ENCODE measurements at regions not wholly inside any gene's neighbourhood (a gene's known extent, or its start where the extent isn't known, plus 50 kb on each side); places are given as distances from the start of the nearest gene placed in this dataset.

DNA sequence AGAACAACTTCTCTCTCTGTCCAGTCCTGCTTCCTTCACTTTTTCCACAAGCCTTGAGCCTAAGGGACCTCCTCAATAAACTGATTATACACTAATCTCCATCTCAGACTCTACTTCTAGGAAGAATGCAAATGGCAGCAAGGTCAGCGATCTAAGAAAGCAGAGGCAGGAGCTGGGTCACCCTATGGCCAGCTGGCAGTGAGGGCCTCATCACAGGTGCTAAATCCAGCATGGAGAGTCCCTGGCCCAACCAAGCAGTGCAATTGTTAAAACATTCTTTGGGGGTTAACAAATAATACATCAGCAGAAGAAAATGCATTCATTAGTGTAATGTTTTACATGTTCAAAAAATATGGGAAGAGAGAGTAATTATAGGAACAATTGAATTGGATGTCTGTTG is 416.0 kb downstream of the SIPA1L2 start:
- 83% methylated on average over 1 of the region's 1 CpG; no CpG with 5 or more reads in 1 of the 2 donors for WGBS, 2 donors
- TF ChIP-seq POLR2A (IDR thresholded peaks at IDR 0.05) (no peak), CTCF (IDR thresholded peaks at IDR 0.05) (no peak)
- no peaks in the 10 kb centered on the region for H3K9me3 ChIP-seq
- no peak overlapping the region for H3K4me3 ChIP-seq
- H3K27ac ChIP-seq = no peak overlapping the region
- no peaks in the 10 kb centered on the region for H3K36me3 ChIP-seq
- no peak for DNase-seq
- intact Hi-C loops (cut with DNase I) = no loop called here
- peaks cover 0 to 3% (median under 1%) of the 10 kb centered on the region in 3 donors for H3K4me1 ChIP-seq
- no peaks in the 10 kb centered on the region for H3K27me3 ChIP-seq

GRCh38 chr1:232212253-232212652 is 417.7 kb downstream of the SIPA1L2 start:
- Histone ChIP-seq H3K27me3 (no peaks in the 10 kb centered on the region), H3K9me3 (no peaks in the 10 kb centered on the region), H3K27ac (no peak overlapping the region), H3K4me3 (no peak overlapping the region), H3K36me3 (no peaks in the 10 kb centered on the region), H3K4me1 (no peaks in the 10 kb centered on the region)
- no peak for DNase-seq
- 50 to 79% methylated on average over 1 of the region's 1 CpG for WGBS, 2 donors
- intact Hi-C loops (cut with DNase I) = no loop called here
- TF ChIP-seq POLR2A (IDR thresholded peaks at IDR 0.05) = no peak
- TF ChIP-seq CTCF (IDR thresholded peaks at IDR 0.05) = no peak

DNA sequence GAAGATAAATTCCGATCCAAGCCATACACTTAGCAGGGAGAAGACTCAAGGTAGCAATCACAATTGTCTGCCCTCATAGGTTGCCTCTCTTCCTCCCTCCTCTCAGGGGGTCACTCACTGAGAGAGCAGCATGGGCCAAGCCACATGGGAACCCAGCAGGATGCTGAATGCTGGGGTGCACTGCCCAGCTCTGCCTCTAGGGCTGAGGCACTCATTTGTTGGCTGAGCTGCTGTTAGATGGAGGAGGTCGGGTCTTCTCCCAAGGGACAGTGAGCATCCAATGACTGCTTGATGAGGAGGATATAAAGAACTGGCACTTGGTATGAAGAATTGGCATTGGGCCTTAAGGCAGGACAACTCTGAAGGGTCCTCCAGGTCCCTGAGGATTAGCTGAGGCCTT is 418.8 kb downstream of the SIPA1L2 start:
- no peak for DNase-seq

GRCh38 chr1:232209357-232209756 is 420.6 kb downstream of the SIPA1L2 start:
- no peak for TF ChIP-seq CTCF (IDR thresholded peaks at IDR 0.05)
- no peak for TF ChIP-seq POLR2A (IDR thresholded peaks at IDR 0.05)
- no peak overlapping the region for H3K4me3 ChIP-seq
- no peaks in the 10 kb centered on the region for H3K36me3 ChIP-seq
- intact Hi-C loops (cut with DNase I) = no loop called here
- no peaks in the 10 kb centered on the region for H3K27me3 ChIP-seq
- no peak for DNase-seq
- 51 to 62% methylated on average over 4 of the region's 4 CpGs for WGBS, 2 donors
- H3K9me3 ChIP-seq = no peaks in the 10 kb centered on the region
- no peak overlapping the region for H3K27ac ChIP-seq
- H3K4me1 ChIP-seq = no peaks in the 10 kb centered on the region

More for the DNA sequence above, 418.8 kb downstream of the SIPA1L2 start:
- 79 to 92% methylated on average over 1 of the region's 2 CpGs for WGBS, 2 donors
- no peak overlapping the region for H3K4me3 ChIP-seq
- H3K27ac ChIP-seq = no peak overlapping the region
- intact Hi-C loops (cut with DNase I) = no loop called here
- no peak for TF ChIP-seq POLR2A (IDR thresholded peaks at IDR 0.05)
- TF ChIP-seq CTCF (IDR thresholded peaks at IDR 0.05) = peak in 4 of 6 experiments; percentile 9 to 52 (median 20)
- no peaks in the 10 kb centered on the region for H3K9me3 ChIP-seq
- no peaks in the 10 kb centered on the region for H3K27me3 ChIP-seq
- H3K36me3 ChIP-seq = no peaks in the 10 kb centered on the region
- no peaks in the 10 kb centered on the region for H3K4me1 ChIP-seq

DNA sequence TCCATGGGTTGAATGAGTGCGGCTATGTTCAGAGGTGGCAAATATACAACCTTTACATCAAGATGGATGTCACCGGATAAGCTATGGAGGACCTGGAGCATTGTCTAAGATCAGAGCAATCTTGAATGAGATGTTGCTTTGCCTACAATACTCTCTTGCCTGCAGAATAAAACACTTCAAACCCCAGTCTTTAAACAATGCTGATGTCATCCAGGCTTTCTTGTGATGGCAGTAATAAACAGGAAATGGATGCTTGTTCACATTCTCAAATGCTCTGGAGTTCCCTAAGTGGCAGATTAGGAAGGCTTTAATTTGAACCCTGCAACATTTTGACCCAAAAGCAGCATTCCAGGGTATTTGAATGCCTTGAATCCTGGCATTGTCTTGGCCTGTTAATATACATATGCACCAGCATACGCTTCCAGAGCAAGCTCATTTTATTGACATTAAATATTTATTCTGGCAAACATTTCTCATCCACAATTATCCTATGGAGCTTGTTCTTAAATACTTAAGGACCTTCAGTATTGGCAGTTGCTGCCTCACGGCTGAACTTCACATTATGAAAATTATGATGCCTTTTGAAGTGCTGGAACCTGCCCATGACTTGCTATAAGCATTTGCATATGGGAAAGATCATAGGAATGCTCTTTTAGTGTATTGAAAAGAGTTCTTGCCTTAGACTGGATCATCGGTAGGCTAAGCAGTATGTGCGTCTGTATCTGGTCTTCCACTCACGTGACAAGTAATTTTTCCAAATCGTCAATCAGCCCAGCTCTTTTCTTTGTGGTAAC is 422.7 kb downstream of the SIPA1L2 start:
- no peak overlapping the region for H3K4me3 ChIP-seq
- H3K4me1 ChIP-seq = no peaks in the 10 kb centered on the region
- no peak overlapping the region for H3K27ac ChIP-seq
- H3K27me3 ChIP-seq = no peaks in the 10 kb centered on the region
- DNase-seq = no peak
- intact Hi-C loops (cut with DNase I) = no loop called here
- WGBS, 2 donors = 81 to 89% methylated on average over 8 of the region's 8 CpGs
- H3K36me3 ChIP-seq = no peaks in the 10 kb centered on the region
- TF ChIP-seq CTCF (IDR thresholded peaks at IDR 0.05) = no peak
- TF ChIP-seq POLR2A (IDR thresholded peaks at IDR 0.05) = no peak
- peaks cover 0 to 9% (median 0%) of the 10 kb centered on the region in 3 donors for H3K9me3 ChIP-seq
